ENCODE measurements at regions not wholly inside any gene's neighbourhood (a gene's known extent, or its start where the extent isn't known, plus 50 kb on each side); places are given as distances from the start of the nearest gene placed in this dataset.

DNA sequence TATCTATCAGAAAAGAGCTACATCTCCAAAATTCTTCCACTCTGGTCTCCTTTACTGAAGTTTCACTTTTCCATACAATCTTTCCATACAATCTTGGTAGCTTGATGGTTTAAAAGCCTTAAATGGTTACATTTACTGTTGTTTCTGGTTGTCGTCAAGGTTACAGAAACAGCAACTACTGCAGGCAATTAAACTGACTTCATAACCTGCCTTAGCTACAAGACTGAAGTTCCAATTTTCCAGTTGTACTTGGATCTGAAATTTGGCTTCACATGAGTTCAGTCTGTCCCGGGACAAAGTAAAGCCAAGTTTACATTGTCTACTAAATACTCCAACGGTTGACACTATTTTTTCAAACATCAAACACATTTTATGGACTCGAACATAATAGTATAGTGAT is 326.4 kb downstream of the ANKRD50 start:
- POLR2A ChIA-PET, result no interaction called here
- TF ChIP-seq, protein P1, sequence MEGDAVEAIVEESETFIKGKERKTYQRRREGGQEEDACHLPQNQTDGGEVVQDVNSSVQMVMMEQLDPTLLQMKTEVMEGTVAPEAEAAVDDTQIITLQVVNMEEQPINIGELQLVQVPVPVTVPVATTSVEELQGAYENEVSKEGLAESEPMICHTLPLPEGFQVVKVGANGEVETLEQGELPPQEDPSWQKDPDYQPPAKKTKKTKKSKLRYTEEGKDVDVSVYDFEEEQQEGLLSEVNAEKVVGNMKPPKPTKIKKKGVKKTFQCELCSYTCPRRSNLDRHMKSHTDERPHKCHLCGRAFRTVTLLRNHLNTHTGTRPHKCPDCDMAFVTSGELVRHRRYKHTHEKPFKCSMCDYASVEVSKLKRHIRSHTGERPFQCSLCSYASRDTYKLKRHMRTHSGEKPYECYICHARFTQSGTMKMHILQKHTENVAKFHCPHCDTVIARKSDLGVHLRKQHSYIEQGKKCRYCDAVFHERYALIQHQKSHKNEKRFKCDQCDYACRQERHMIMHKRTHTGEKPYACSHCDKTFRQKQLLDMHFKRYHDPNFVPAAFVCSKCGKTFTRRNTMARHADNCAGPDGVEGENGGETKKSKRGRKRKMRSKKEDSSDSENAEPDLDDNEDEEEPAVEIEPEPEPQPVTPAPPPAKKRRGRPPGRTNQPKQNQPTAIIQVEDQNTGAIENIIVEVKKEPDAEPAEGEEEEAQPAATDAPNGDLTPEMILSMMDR (IDR thresholded peaks at IDR 0.05; ENCODE audit: insufficient read depth, low read length, missing control alignments), result no peak
- DNase-seq (ENCODE audit: low read depth, low spot score), result no peak
- no peak overlapping the region for H3K4me3 ChIP-seq (ENCODE audit: low read depth, low read length)
- CTCF ChIA-PET, result no interaction called here

DNA sequence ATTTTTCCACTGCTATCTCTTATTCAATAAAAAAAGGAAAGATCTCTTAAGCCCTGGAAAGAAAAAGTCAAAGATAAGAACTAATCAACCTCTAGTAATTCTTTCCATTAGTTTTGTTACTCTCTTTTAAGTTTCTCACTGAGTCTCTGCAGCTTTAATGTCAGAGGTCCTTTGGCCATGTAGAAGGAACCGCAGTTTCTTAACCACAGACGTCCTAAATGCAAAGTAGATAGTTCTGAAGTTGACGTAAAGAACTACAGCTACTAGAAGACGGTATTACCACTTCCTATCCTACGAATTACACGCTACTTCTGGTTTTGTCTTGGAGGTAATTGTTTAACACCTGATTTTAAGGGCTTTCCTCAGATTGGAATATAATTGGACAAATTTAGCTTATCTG is 325.9 kb downstream of the ANKRD50 start:
- DNase-seq (ENCODE audit: low read depth, low spot score), result no peak
- ChIA-PET CTCF (interaction anchor here (0.9 kb wide), 1 partner anchor 9 kb away, joined by 5 read pairs; no protein-coding TSS in a partner anchor), POLR2A (no interaction called here)
- no peak overlapping the region for H3K4me3 ChIP-seq (ENCODE audit: low read depth, low read length)
- TF ChIP-seq, protein P1 (IDR thresholded peaks at IDR 0.05; ENCODE audit: insufficient read depth, low read length, missing control alignments), result no peak

DNA sequence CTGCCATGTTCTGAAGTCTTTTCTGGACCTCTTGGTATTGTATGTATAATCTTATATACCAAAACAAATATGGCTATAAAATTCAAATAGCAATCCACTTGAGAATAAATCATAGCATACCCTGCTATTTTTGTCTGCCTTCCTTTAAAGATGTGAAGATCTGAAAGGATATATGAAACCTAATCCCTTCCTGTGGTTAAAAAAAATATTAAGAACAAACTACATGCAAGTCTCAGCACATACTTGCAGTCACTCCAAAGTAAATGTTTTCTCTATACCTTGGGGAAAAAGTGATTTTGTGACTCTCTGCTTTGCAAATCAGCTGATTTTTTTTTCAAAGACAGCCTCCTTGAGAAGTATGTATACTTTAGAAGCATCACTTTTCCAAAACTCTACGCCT is 322.9 kb downstream of the ANKRD50 start:
- DNase-seq (ENCODE audit: low read depth, low spot score), result no peak
- POLR2A ChIA-PET, result no interaction called here

DNA sequence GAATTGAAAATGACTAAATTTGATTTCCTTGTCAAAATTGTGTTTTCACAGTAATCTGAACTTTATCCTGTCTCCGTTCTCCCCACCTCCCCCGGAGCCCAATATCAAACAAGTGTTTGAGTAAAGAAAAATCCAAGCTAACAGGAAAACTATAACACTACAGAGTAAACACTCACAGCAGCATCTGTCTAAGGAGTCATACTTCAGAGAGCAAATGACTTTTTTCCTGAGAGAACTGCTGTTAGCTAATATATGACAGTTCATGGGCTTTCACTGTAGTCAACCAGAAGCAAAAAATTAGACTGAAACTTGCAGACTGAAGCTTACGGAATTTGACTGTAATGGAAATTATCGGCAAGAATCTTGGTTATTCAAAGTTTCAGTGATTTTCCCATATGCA is 321.7 kb downstream of the ANKRD50 start:
- POLR2A ChIA-PET, result no interaction called here
- H3K4me3 ChIP-seq (ENCODE audit: low read depth, low read length), result no peak overlapping the region
- CTCF ChIA-PET, result no interaction called here
- TF ChIP-seq, protein P1 (IDR thresholded peaks at IDR 0.05; ENCODE audit: insufficient read depth, low read length, missing control alignments), result no peak
- DNase-seq (ENCODE audit: low read depth, low spot score), result no peak

More for the DNA sequence above, 322.9 kb downstream of the ANKRD50 start:
- H3K4me3 ChIP-seq (ENCODE audit: low read depth, low read length), result no peak overlapping the region
- CTCF ChIA-PET, result no interaction called here
- TF ChIP-seq, protein P1 (IDR thresholded peaks at IDR 0.05; ENCODE audit: insufficient read depth, low read length, missing control alignments), result no peak

DNA sequence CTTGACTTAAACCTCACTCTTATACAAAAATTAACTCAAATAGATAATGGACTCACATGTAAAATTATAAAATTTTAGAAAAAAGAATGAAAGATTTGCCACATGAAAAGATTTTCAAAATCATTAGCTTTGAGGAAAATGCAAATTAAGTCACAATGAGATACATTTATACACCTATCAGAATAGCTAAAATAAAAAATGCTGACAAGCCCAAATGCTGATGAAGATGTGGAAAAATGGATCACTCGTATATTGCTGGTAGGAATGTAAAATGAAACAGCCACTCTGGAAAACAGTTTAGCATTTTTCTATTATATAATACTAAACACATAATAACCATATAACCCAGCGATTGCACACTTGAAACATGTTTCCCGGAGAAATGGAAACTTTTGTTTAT is 316.2 kb downstream of the ANKRD50 start:
- CTCF ChIA-PET, result no interaction called here
- no peak overlapping the region for H3K4me3 ChIP-seq (ENCODE audit: low read depth, low read length)
- TF ChIP-seq, protein P1 (IDR thresholded peaks at IDR 0.05; ENCODE audit: insufficient read depth, low read length, missing control alignments), result no peak
- POLR2A ChIA-PET, result no interaction called here
- no peak for DNase-seq (ENCODE audit: low read depth, low spot score)

DNA sequence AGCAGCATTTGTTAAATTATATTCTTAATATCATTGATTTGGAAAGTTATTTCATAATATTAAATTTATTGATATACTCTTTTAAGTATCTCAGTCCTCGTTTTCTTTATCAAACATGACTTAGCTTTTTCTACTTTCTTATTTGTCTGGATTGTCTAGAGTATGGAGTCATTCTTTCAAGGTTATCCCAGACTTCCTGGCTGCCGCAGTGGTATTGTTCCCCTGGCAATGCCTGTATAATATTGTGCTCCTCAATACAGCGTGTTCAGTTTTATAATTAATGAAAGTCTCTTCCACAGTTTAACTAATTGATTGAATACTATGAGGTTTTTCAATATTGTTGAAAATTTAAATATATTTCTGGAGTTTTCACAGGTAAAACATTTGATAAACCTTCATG is 310.9 kb downstream of the ANKRD50 start:
- H3K4me3 ChIP-seq (ENCODE audit: low read depth, low read length), result no peak overlapping the region
- TF ChIP-seq, protein P1 (IDR thresholded peaks at IDR 0.05; ENCODE audit: insufficient read depth, low read length, missing control alignments), result no peak
- DNase-seq (ENCODE audit: low read depth, low spot score), result no peak
- ChIA-PET POLR2A (no interaction called here), CTCF (no interaction called here)
